GM18907 (cell line): ENCODE measurements at regions not wholly inside any gene's neighbourhood (a gene's known extent, or its start where the extent isn't known, plus 50 kb on each side); places are given as distances from the start of the nearest gene placed in this dataset.

ENCODE experiments used
- ATAC-seq: cut with Tn5 transposase; IDR thresholded peaks from one replicate; pipeline ENCODE4 v1.9.1; 2021; ENCODE audit warnings: mild to moderate bottlenecking, moderate library complexity; ENCODE audit not compliant: unreplicated experiment

DNA sequence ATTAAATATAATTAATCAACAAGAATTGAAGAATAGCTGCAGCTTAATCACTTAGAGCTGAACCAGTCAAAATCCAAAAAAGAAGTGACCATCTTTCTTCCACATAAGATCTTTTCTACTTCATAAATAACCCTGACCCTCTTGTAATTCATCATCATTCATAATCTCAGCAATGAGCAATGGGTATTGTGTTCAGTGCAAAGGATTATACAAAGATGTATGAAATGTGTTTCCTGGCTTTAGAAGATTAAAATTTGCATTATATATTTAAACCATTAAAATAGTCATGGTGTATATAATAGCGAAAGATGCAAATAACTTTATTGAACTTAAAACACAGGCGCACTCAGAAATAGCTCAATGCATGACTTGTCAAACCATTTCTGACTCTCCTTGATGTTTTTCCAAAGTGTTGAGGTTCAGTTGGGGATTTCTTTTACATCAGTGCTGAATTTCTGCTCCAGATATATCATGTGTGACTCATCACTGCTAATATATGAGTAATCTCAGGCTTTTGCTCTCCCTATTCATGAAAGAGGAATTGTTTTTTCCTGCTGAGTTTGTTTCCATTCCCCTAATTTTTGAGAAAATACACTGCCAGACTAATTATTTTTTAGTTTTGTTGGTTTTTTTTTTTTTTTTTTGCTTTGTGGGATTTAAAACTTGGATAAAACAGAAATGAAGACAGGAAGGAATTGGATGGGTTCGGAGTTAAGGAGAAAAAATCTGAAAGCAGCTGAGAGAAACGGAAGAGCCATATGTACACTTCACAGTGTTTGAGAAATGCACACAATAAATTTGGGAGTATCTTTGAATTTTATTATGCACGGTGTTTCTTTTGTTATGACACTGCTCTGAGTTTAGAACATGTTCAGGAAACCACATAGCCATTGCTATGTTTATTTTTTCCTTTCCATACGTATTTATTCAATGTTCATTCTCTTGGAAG lies 290.1 kb upstream of the PCDH7 start:
- no peak for ATAC-seq

- no peak for ATAC-seq
These were observed 285.5 kb upstream of the PCDH7 start for GRCh38 chr4:30434656-30435055.

DNA sequence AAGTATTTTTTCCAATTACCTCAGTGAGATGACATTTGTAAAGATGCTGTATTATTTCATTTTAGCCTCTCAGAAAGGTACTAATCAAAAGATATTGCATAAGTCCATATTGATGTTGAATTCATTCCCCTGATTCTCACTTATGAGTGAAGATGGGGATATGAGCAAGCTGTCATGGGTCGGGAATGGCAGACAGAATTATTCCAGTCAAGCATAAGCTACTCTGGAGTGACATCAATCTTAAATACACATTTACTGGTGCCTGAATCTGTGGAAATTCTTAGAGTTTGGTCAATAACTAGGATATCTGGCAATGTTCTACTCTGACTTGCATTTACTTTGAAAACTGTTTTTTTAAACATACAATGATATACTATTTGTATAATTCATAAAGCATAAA lies 283.8 kb upstream of the PCDH7 start:
- no peak for ATAC-seq

GRCh38 chr4:30437316-30437715 lies 282.9 kb upstream of the PCDH7 start:
- ATAC-seq: no peak

DNA sequence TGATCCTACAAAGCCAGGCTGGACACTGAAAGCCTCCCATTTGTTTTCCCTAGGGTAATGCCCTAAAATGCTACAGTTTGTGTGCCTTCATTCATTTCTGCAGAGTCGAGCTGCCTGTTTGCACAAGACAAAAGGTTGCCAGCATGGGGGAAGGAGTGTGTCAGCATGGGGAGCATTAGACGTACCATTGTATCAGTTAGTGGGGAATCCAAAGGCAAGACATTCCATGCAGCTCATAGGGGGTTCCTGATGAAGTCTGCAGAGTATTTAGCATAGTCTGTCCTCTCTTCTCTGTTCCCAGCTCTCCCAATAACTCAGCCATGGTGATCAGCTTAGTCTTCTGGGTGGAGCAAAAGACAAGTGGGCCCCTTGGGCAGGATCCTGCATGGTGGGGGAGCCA lies 276.9 kb upstream of the PCDH7 start:
- ATAC-seq: no peak

DNA sequence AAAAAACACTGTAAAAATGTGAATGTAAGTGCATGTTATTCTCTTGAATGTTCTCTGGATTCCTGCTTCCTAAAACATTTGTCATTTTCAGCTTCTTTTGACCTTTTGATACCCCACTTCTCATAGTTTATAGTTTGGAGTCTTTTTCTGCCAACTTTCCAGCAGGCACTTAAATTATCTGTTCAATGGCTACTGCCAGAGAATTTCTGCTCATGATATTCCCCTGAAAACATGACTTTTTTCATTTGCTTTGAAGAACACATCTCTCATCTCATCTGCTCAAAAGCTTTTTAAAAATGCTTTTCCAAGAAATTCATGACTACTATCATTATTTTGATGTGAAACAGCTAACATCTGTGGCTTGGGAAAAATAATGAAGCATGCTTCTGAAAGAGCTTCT lies 269.7 kb upstream of the PCDH7 start:
- ATAC-seq: no peak

- ATAC-seq: no peak
These were observed 265.7 kb upstream of the PCDH7 start for GRCh38 chr4:30454504-30454903.

GRCh38 chr4:30456716-30457115 lies 263.5 kb upstream of the PCDH7 start:
- ATAC-seq: no peak

GRCh38 chr4:30460818-30461217 lies 259.4 kb upstream of the PCDH7 start:
- no peak for ATAC-seq

DNA sequence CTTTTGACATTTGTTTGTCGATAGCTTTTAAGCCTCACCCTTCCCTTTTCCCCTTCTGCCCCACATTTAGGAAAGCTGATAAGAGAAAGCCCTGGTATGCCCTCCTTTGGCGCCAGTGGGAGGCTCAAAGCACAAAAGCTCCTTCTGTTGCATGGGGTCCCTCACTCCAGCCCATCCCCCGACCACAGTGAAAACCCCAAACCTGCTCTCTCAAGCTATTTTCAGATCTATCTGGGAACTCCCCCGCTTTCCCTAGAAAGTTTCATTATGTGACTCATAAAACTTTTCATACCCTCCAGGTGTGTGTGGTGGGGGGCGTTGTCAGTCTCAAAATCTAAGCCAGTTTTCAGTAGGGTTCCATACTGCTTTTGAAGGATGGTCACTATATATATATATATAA lies 259.0 kb upstream of the PCDH7 start:
- ATAC-seq: no peak

DNA sequence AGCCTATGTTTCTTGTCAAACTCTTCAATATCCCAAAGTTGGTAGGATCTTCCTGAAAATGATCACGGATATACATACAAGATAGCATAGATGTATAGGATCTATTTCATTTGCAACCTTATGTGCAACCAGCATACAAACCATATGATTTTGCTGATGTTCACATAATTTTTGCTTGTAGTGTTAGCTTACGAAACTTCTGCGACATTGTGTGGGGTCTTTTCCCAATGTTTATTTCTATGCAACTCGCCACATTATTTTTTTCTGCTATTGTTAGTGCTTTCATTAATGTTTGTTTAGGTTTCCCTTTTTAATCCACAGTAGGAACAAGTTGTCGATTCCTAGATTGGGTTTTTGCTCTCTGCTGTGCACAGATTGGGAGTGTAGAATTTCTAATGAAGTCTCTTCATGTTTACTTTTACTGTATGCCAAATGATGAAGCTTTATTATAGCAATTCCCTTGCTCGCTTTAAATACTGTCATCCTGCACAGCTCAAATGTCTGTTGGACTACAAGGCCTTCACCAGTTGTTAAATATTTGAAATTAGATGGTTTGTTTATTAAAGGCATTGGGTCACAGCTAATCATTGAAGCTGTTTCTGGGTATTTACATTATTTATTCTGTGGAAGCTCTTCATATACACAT lies 257.6 kb upstream of the PCDH7 start:
- no peak for ATAC-seq

- no peak for ATAC-seq
These were observed 248.3 kb upstream of the PCDH7 start for GRCh38 chr4:30471861-30472260.

GRCh38 chr4:30473225-30473624 lies 246.9 kb upstream of the PCDH7 start:
- ATAC-seq: no peak

DNA sequence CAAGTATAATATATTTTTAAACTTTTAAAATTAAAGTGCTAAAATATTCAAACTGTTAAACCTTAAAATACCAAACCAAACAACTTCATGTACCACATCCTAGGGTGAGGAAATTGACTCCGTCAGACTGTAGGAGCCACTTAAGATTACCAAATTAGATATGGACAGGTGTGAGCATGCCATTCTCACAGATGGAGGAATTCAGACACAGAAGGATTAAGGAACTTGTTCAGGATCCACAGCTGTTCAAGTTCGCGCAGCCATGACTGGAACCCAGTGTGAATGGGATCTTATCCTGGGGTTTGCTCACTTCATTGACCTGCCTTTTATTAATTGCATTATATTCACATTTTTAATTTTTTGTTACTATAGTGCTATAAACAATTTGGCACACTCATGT lies 224.9 kb upstream of the PCDH7 start:
- ATAC-seq: no peak

GRCh38 chr4:30495651-30496310 lies 224.4 kb upstream of the PCDH7 start:
- no peak for ATAC-seq

DNA sequence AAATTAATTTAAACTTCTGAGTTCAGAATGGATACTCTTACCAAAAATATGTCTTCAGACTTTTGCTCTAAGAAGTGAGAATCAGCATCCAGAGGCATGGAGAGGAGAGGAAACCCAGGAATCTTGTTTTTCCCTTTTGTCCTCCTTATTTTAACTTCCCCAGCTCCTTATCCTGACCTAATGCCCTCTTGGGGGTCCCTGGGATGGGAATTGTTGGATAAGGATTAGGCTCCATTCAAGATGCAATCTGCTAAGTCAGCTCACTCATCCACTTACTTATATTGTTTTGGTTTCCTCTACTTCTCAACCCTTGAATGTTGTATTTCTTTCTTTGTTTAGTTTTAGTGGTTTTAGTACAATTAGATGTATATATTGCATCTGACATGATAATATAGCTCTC lies 208.4 kb upstream of the PCDH7 start:
- no peak for ATAC-seq

GRCh38 chr4:30518211-30518610 lies 202.0 kb upstream of the PCDH7 start:
- no peak for ATAC-seq

DNA sequence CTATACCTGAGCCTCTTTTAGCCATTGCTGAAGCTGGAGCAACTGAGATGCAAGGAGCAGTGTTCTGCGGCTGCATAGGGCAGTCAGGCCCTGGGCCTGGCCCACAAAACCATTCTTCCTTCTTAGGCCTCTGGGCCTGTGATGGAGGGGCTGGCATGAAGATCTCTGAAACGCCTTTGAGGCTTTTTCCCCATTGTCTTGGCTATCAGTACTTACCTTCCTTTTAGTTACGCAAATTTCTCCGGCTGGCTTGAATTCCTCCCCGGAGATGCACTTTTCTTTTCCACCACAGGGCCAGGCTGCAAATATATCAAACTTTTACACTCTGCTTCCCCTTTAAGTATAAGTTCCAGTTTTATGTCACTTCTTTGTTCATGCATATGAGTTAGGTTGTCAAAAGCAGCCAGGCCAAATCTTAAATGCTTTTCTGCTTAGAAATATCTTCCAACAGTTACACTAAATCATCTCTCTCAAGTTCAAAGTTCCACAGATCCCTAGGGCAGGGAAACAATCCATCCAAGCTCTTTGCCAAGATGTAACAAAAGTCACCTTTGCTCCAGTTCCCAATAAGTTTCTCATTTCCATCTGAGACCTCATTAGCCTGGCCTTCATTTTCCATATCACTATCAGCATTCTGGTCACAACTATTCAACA lies 194.4 kb upstream of the PCDH7 start:
- ATAC-seq: no peak

- no peak for ATAC-seq
These were observed 184.9 kb upstream of the PCDH7 start for GRCh38 chr4:30535255-30535654.

GRCh38 chr4:30536231-30536630 lies 183.9 kb upstream of the PCDH7 start:
- ATAC-seq: no peak

DNA sequence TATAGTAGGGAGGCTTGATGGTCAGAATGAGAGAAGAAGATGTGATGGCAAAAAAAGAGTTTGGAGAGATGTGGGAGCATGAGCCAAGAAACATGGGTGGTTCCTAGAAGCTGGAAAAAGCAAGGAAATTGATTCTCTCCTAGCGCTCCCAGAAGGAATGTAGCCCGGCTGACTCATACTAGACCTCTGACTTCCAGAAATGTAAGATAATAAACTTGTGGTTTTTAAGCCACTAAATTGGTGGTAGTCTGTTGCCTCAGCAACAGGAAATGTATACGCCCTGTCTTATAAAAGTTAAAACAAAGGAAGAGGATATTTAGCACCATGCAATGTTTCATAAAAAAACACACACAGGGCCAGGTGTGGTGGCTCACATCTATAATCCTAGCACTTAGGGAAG lies 182.7 kb upstream of the PCDH7 start:
- no peak for ATAC-seq
